HG03196 (cell line): ENCODE measurements at regions not wholly inside any gene's neighbourhood (a gene's known extent, or its start where the extent isn't known, plus 50 kb on each side); places are given as distances from the start of the nearest gene placed in this dataset.

Experiments used
- ATAC-seq: cut with Tn5 transposase; IDR thresholded peaks from one replicate; pipeline ENCODE4 v1.9.1; 2021; ENCODE audit not compliant: unreplicated experiment

GRCh38 chr12:116481726-116482125 lies 77.5 kb upstream of the MAP1LC3B2 start:
- no peak for ATAC-seq

GRCh38 chr12:116482179-116482578 lies 77.0 kb upstream of the MAP1LC3B2 start:
- no peak for ATAC-seq

- no peak for ATAC-seq
These were observed 76.3 kb upstream of the MAP1LC3B2 start for GRCh38 chr12:116482859-116483258.

GRCh38 chr12:116483959-116484750 lies 75.0 kb upstream of the MAP1LC3B2 start:
- no peak for ATAC-seq

- ATAC-seq, result no peak
These were observed 74.4 kb upstream of the MAP1LC3B2 start for GRCh38 chr12:116484807-116485206.

- ATAC-seq, result no peak
These were observed 70.1 kb upstream of the MAP1LC3B2 start for GRCh38 chr12:116489116-116489515.

- no peak for ATAC-seq
These were observed 68.7 kb upstream of the MAP1LC3B2 start for GRCh38 chr12:116490471-116490870.

GRCh38 chr12:116492703-116493324 lies 66.4 kb upstream of the MAP1LC3B2 start:
- no peak for ATAC-seq

- no peak for ATAC-seq
These were observed 63.9 kb upstream of the MAP1LC3B2 start for GRCh38 chr12:116495260-116495659.

- ATAC-seq, result no peak
These were observed 62.1 kb upstream of the MAP1LC3B2 start for GRCh38 chr12:116497051-116497591.

- no peak for ATAC-seq
These were observed 60.7 kb upstream of the MAP1LC3B2 start for GRCh38 chr12:116498471-116498870.

GRCh38 chr12:116502141-116502725 lies 56.9 kb upstream of the MAP1LC3B2 start:
- ATAC-seq, result no peak

GRCh38 chr12:116502989-116503496 lies 56.1 kb upstream of the MAP1LC3B2 start:
- ATAC-seq, result no peak

GRCh38 chr12:116504438-116504837 lies 54.7 kb upstream of the MAP1LC3B2 start:
- no peak for ATAC-seq

- ATAC-seq, result no peak
These were observed 52.5 kb upstream of the MAP1LC3B2 start for GRCh38 chr12:116506697-116507064.

GRCh38 chr12:116508145-116509121 lies 50.7 kb upstream of the MAP1LC3B2 start:
- no peak for ATAC-seq
